ENCODE measurements at regions not wholly inside any gene's neighbourhood (a gene's known extent, or its start where the extent isn't known, plus 50 kb on each side); places are given as distances from the start of the nearest gene placed in this dataset.

GRCh38 chr6:140844167-140844566, 1288.6 kb upstream of the GJE1 start:
- in situ Hi-C loops (cut with HindIII; ENCODE audit: low sequenced_read_pairs): no loop called here
- TF ChIP-seq, protein P1, sequence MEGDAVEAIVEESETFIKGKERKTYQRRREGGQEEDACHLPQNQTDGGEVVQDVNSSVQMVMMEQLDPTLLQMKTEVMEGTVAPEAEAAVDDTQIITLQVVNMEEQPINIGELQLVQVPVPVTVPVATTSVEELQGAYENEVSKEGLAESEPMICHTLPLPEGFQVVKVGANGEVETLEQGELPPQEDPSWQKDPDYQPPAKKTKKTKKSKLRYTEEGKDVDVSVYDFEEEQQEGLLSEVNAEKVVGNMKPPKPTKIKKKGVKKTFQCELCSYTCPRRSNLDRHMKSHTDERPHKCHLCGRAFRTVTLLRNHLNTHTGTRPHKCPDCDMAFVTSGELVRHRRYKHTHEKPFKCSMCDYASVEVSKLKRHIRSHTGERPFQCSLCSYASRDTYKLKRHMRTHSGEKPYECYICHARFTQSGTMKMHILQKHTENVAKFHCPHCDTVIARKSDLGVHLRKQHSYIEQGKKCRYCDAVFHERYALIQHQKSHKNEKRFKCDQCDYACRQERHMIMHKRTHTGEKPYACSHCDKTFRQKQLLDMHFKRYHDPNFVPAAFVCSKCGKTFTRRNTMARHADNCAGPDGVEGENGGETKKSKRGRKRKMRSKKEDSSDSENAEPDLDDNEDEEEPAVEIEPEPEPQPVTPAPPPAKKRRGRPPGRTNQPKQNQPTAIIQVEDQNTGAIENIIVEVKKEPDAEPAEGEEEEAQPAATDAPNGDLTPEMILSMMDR (IDR thresholded peaks at IDR 0.05; ENCODE audit: low read depth, low read length, missing control alignments): no peak
- DNase-seq (ENCODE audit: low read depth): no peak
- H3K4me3 ChIP-seq (ENCODE audit: low read depth, low read length): no peak overlapping the region

DNA sequence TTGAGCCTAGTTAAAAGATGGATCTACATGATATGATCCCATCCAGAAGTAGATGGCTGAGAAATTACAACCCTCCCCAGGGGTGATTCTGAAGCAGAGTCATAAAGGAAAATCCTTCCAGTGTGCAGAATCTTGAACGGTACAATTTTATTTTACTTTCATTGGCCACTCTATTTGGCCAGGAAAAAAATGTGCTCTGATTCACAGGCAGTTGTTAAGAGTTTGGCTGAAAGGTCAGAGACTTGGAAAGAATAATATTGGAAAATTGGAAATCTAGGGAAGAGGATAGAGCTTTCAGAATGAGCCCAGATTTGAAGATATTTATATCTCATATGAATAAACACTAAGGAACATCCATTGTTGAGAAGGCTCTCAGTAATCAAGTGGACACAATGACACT, 1299.3 kb upstream of the GJE1 start:
- TF ChIP-seq, protein P1 (IDR thresholded peaks at IDR 0.05; ENCODE audit: low read depth, low read length, missing control alignments): no peak
- in situ Hi-C loops (cut with HindIII; ENCODE audit: low sequenced_read_pairs): no loop called here
- no peak for DNase-seq (ENCODE audit: low read depth)
- no peak overlapping the region for H3K4me3 ChIP-seq (ENCODE audit: low read depth, low read length)

DNA sequence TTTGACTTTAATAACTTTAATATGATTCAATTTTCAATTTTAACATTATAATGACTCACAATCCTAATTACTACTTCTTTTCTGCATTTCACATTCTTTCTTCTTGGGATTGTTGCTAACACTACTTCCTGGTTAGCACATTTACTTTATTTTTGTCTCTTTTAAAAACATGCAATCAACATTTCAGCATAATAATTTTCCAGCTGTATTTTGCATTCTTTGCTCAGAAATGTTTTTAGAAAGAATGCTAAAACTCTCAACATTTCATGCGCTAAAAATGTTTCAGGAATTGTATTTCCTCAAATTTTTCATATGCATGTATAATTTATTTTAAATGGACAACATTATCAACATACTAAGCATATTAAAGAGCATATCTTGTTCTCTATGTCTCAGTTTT, 1302.1 kb upstream of the GJE1 start:
- TF ChIP-seq, protein P1 (IDR thresholded peaks at IDR 0.05; ENCODE audit: low read depth, low read length, missing control alignments): no peak
- in situ Hi-C loops (cut with HindIII; ENCODE audit: low sequenced_read_pairs): no loop called here
- no peak for DNase-seq (ENCODE audit: low read depth)
- no peak overlapping the region for H3K4me3 ChIP-seq (ENCODE audit: low read depth, low read length)

GRCh38 chr6:140828856-140829255, 1303.9 kb upstream of the GJE1 start:
- in situ Hi-C loops (cut with HindIII; ENCODE audit: low sequenced_read_pairs): no loop called here
- H3K4me3 ChIP-seq (ENCODE audit: low read depth, low read length): no peak overlapping the region
- DNase-seq (ENCODE audit: low read depth): no peak
- TF ChIP-seq, protein P1 (IDR thresholded peaks at IDR 0.05; ENCODE audit: low read depth, low read length, missing control alignments): no peak

GRCh38 chr6:140827593-140827992, 1305.1 kb upstream of the GJE1 start:
- in situ Hi-C loops (cut with HindIII; ENCODE audit: low sequenced_read_pairs): no loop called here
- TF ChIP-seq, protein P1 (IDR thresholded peaks at IDR 0.05; ENCODE audit: low read depth, low read length, missing control alignments): no peak

GRCh38 chr6:140825731-140826130, 1307.0 kb upstream of the GJE1 start:
- in situ Hi-C loops (cut with HindIII; ENCODE audit: low sequenced_read_pairs): no loop called here
- no peak for DNase-seq (ENCODE audit: low read depth)
- TF ChIP-seq, protein P1 (IDR thresholded peaks at IDR 0.05; ENCODE audit: low read depth, low read length, missing control alignments): no peak
- H3K4me3 ChIP-seq (ENCODE audit: low read depth, low read length): no peak overlapping the region

More at GRCh38 chr6:140827593-140827992, 1305.1 kb upstream of the GJE1 start:
- no peak overlapping the region for H3K4me3 ChIP-seq (ENCODE audit: low read depth, low read length)
- DNase-seq (ENCODE audit: low read depth): no peak

DNA sequence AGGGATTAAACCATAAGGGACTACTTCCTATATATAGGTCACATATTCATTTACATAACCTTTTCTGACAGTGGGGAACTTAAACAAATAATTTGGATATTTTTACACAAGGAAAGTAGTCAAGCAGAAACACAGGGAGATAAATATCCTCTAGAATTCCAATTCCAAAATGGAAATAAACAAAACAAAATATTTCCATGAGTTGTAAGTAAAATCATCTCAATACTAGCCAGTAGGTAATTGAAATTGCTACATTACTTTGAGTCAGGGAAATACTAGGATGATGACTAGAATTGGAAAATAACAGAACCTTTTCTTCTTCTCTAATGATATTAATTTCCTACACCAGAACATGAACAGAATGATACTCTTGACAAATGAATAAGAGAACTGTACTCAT, 1308.1 kb upstream of the GJE1 start:
- in situ Hi-C loops (cut with HindIII; ENCODE audit: low sequenced_read_pairs): no loop called here
- no peak overlapping the region for H3K4me3 ChIP-seq (ENCODE audit: low read depth, low read length)
- DNase-seq (ENCODE audit: low read depth): no peak
- TF ChIP-seq, protein P1 (IDR thresholded peaks at IDR 0.05; ENCODE audit: low read depth, low read length, missing control alignments): no peak
